ENCODE measurements at regions not wholly inside any gene's neighbourhood (a gene's known extent, or its start where the extent isn't known, plus 50 kb on each side); places are given as distances from the start of the nearest gene placed in this dataset.
"Not testable (repeated sequence)": the region's sequence is repeated elsewhere in the genome, so short reads cannot be mapped to it uniquely, and the experiment has no call there.

GRCh38 chr4:101699441-101700124 is 90.9 kb upstream of the BANK1 start:
- DNase-seq (ENCODE audit: low read depth, low spot score) = no peak
- H3K4me3 Mint-ChIP-seq = no peak overlapping the region
- H3K36me3 Mint-ChIP-seq (ENCODE audit: low read depth) = no peaks in the 10 kb centered on the region
- H3K27ac Mint-ChIP-seq (ENCODE audit: unreplicated experiment) = no peak overlapping the region
- H3K27me3 Mint-ChIP-seq (ENCODE audit: low read depth) = no peaks in the 10 kb centered on the region
- TF ChIP-seq CTCF (conservative IDR thresholded peaks at IDR 0.05) = no peak
- H3K9me3 Mint-ChIP-seq = peaks cover 3% of the 10 kb centered on the region
- H3K4me1 Mint-ChIP-seq = peaks cover 11% of the 10 kb centered on the region

- TF ChIP-seq CTCF (conservative IDR thresholded peaks at IDR 0.05) = no peak
- no peak overlapping the region for H3K27ac Mint-ChIP-seq (ENCODE audit: unreplicated experiment)
- H3K4me3 Mint-ChIP-seq = no peak overlapping the region
- peaks cover 10% of the 10 kb centered on the region for H3K4me1 Mint-ChIP-seq
- H3K27me3 Mint-ChIP-seq (ENCODE audit: low read depth) = no peaks in the 10 kb centered on the region
- H3K9me3 Mint-ChIP-seq = peaks cover 2% of the 10 kb centered on the region
- no peaks in the 10 kb centered on the region for H3K36me3 Mint-ChIP-seq (ENCODE audit: low read depth)
- no peak for DNase-seq (ENCODE audit: low read depth, low spot score)
These were observed 93.3 kb upstream of the BANK1 start for GRCh38 chr4:101697266-101697665.

- Mint-ChIP-seq H3K36me3 (ENCODE audit: low read depth) (no peaks in the 10 kb centered on the region), H3K27ac (ENCODE audit: unreplicated experiment) (no peak overlapping the region), H3K4me3 (no peak overlapping the region), H3K27me3 (ENCODE audit: low read depth) (no peaks in the 10 kb centered on the region), H3K9me3 (no peaks in the 10 kb centered on the region), H3K4me1 (peaks cover 6% of the 10 kb centered on the region)
- no peak for DNase-seq (ENCODE audit: low read depth, low spot score)
- no peak for TF ChIP-seq CTCF (conservative IDR thresholded peaks at IDR 0.05)
These were observed 94.1 kb upstream of the BANK1 start for GRCh38 chr4:101696276-101697010.

GRCh38 chr4:101695176-101695575 is 95.4 kb upstream of the BANK1 start:
- H3K27me3 Mint-ChIP-seq (ENCODE audit: low read depth) = no peaks in the 10 kb centered on the region
- no peak overlapping the region for H3K27ac Mint-ChIP-seq (ENCODE audit: unreplicated experiment)
- no peak for DNase-seq (ENCODE audit: low read depth, low spot score)
- no peaks in the 10 kb centered on the region for H3K4me1 Mint-ChIP-seq
- no peaks in the 10 kb centered on the region for H3K36me3 Mint-ChIP-seq (ENCODE audit: low read depth)
- H3K4me3 Mint-ChIP-seq = no peak overlapping the region
- no peaks in the 10 kb centered on the region for H3K9me3 Mint-ChIP-seq
- no peak for TF ChIP-seq CTCF (conservative IDR thresholded peaks at IDR 0.05)

- H3K27me3 Mint-ChIP-seq (ENCODE audit: low read depth); H3K27ac Mint-ChIP-seq (ENCODE audit: unreplicated experiment); H3K4me3 Mint-ChIP-seq; DNase-seq (ENCODE audit: low read depth, low spot score); H3K4me1 Mint-ChIP-seq; H3K9me3 Mint-ChIP-seq; H3K36me3 Mint-ChIP-seq (ENCODE audit: low read depth): not testable (repeated sequence)
These were observed 96.1 kb upstream of the BANK1 start for GRCh38 chr4:101694403-101694802.

- no peak for TF ChIP-seq CTCF (conservative IDR thresholded peaks at IDR 0.05)
- H3K27me3 Mint-ChIP-seq (ENCODE audit: low read depth) = no peaks in the 10 kb centered on the region
- no peaks in the 10 kb centered on the region for H3K9me3 Mint-ChIP-seq
- no peak for DNase-seq (ENCODE audit: low read depth, low spot score)
- H3K27ac Mint-ChIP-seq (ENCODE audit: unreplicated experiment) = no peak overlapping the region
- H3K36me3 Mint-ChIP-seq (ENCODE audit: low read depth) = no peaks in the 10 kb centered on the region
- no peak overlapping the region for H3K4me3 Mint-ChIP-seq
- no peaks in the 10 kb centered on the region for H3K4me1 Mint-ChIP-seq
These were observed 96.6 kb upstream of the BANK1 start for GRCh38 chr4:101693842-101694398.

Measured in neural crest cell (in vitro differentiated cells).